Mesenchymal stem cell (in vitro differentiated cells and primary cell): ENCODE measurements at regions not wholly inside any gene's neighbourhood (a gene's known extent, or its start where the extent isn't known, plus 50 kb on each side); places are given as distances from the start of the nearest gene placed in this dataset.

Experiments used
- DNase-seq: peaks from one replicate; pipeline ENCODE4 v3.0.0-alpha.2; 2013
- H2AFZ ChIP-seq: one replicate; pipeline ENCODE4 v1.6.1; 2013; ENCODE audit warnings: low read depth, mild to moderate bottlenecking, control low read depth, inconsistent platforms, low read length, moderate library complexity
- H2AK5ac ChIP-seq: 2 replicates; pipeline ENCODE4 v1.6.1; 2013; ENCODE audit warnings: low read length, moderate library complexity, mild to moderate bottlenecking, inconsistent platforms; ENCODE audit not compliant: severe bottlenecking
- H2BK120ac ChIP-seq: one replicate; pipeline ENCODE4 v1.6.1; 2013; ENCODE audit warnings: low read depth, mild to moderate bottlenecking, inconsistent platforms, low read length, moderate library complexity
- H2BK12ac ChIP-seq, 2 experiments: one replicate each; pipeline ENCODE4 v1.6.1; 2013; ENCODE audit warnings: inconsistent platforms in 2 of 2, low read length in 2 of 2, mild to moderate bottlenecking in 2 of 2, moderate library complexity in 2 of 2, control low read depth in 1 of 2
- H2BK15ac ChIP-seq: one replicate; pipeline ENCODE4 v1.6.1; 2013; ENCODE audit warnings: mild to moderate bottlenecking, low read depth, inconsistent platforms; ENCODE audit not compliant: poor library complexity, severe bottlenecking
- H2BK5ac ChIP-seq: 2 replicates; pipeline ENCODE4 v1.6.1; 2013; ENCODE audit warnings: low read depth, mild to moderate bottlenecking, low read length, control low read depth, inconsistent platforms; ENCODE audit not compliant: poor library complexity, severe bottlenecking
- H3K14ac ChIP-seq, 2 experiments: one replicate each; pipeline ENCODE4 v1.6.1; 2013; ENCODE audit warnings: inconsistent platforms in 2 of 2, low read length in 2 of 2, control low read depth in 1 of 2, mild to moderate bottlenecking in 1 of 2, moderate library complexity in 1 of 2
- H3K18ac ChIP-seq, 2 experiments: one replicate each; pipeline ENCODE4 v1.6.1; 2013; ENCODE audit warnings: inconsistent platforms in 2 of 2, low read length in 2 of 2, control low read depth in 1 of 2, low read depth in 1 of 2, mild to moderate bottlenecking in 1 of 2
- H3K23ac ChIP-seq, 2 experiments: one replicate each; pipeline ENCODE4 v1.6.1; 2013; ENCODE audit warnings: inconsistent platforms in 2 of 2, low read length in 2 of 2, mild to moderate bottlenecking in 2 of 2, moderate library complexity in 2 of 2, control low read depth in 1 of 2
- H3K27ac ChIP-seq: 2 replicates; pipeline ENCODE4 v1.5.1; 2013; ENCODE audit warnings: mild to moderate bottlenecking, moderate library complexity, low read length, control low read depth, inconsistent platforms; ENCODE audit not compliant: poor library complexity, severe bottlenecking
- H3K27me3 ChIP-seq, 2 experiments: 2 replicates each; pipeline versions ENCODE4 v1.6.1 to v1.7.0; 2013; ENCODE audit warnings: low read length in 2 of 2, mild to moderate bottlenecking in 2 of 2, moderate library complexity in 2 of 2, control low read depth in 1 of 2, inconsistent platforms in 1 of 2; ENCODE audit not compliant: control insufficient read depth in 1 of 2, insufficient read depth in 1 of 2
- H3K36me3 ChIP-seq, 2 experiments: 2 replicates each; pipeline versions ENCODE4 v1.6.1 to v1.7.0; 2013; ENCODE audit warnings: low read length in 2 of 2, control low read depth in 1 of 2, inconsistent platforms in 1 of 2, low read depth in 1 of 2, mild to moderate bottlenecking in 1 of 2; ENCODE audit not compliant: insufficient read depth in 2 of 2, control insufficient read depth in 1 of 2
- H3K4ac ChIP-seq, 2 experiments: one replicate each; pipeline ENCODE4 v1.6.1; 2013; ENCODE audit warnings: inconsistent platforms in 2 of 2, low read length in 2 of 2, mild to moderate bottlenecking in 2 of 2, moderate library complexity in 2 of 2, control low read depth in 1 of 2, low read depth in 1 of 2
- H3K4me1 ChIP-seq: 2 replicates; pipeline ENCODE4 v1.6.1; 2013; ENCODE audit warnings: low read depth, low read length, control low read depth; ENCODE audit not compliant: control insufficient read depth, insufficient read depth
- H3K4me2 ChIP-seq: 2 replicates; pipeline ENCODE4 v1.6.1; 2013; ENCODE audit warnings: low read length, mild to moderate bottlenecking, inconsistent platforms; ENCODE audit not compliant: poor library complexity, severe bottlenecking
- H3K4me3 ChIP-seq, 2 experiments: 2 replicates each; pipeline versions ENCODE4 v1.5.1 to v1.7.0; 2013; ENCODE audit warnings: low read length in 2 of 2, mild to moderate bottlenecking in 2 of 2, control low read depth in 1 of 2, low read depth in 1 of 2; ENCODE audit not compliant: insufficient read depth in 1 of 2
- H3K79me1 ChIP-seq: replicated peaks from 2 replicates; pipeline ENCODE4 v1.6.1; 2013; ENCODE audit warnings: mild to moderate bottlenecking, control low read depth, low read length, inconsistent platforms; ENCODE audit not compliant: poor library complexity, severe bottlenecking
- H3K9ac ChIP-seq: 2 replicates; pipeline ENCODE4 v1.7.0; 2013; ENCODE audit warnings: mild to moderate bottlenecking, low read length, moderate library complexity
- H3K9me3 ChIP-seq: 2 replicates; pipeline ENCODE4 v1.7.0; 2013; ENCODE audit warnings: mild to moderate bottlenecking, low read length; ENCODE audit not compliant: control insufficient read depth
- H4K8ac ChIP-seq: one replicate; pipeline ENCODE4 v1.6.1; 2013; ENCODE audit warnings: inconsistent platforms, mild to moderate bottlenecking, low read length, moderate library complexity
- H4K91ac ChIP-seq: one replicate; pipeline ENCODE4 v1.6.1; 2013; ENCODE audit warnings: mild to moderate bottlenecking, low read length, inconsistent platforms
- WGBS: methylation state at CpG from one replicate; pipeline ENCODE4 v1.1.7; 2013; ENCODE audit warnings: mixed read lengths; 5-methylcytosine and 5-hydroxymethylcytosine counted together

DNA sequence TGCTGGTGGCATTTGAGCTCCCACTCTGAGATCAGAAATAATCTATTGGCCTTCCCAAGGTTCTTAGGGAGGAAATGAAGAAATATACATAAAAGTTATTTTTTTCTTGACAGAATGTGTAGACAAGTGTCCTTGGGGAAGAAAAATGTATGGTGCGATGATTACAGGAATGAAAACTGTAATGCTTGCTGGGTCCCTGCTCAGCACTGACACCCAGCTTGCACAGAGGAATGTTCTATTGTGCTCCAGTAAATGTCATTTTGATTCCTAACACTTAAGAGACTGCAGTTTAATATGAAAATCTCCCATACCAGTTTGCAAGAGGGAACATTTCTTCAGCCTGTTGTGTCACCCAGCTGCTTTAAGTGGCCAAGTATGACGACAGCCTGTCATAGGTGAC is 271.3 kb upstream of the TPM1 start:
- Histone ChIP-seq H2BK12ac (no peak overlapping the region), H3K27me3 (no peaks in the 10 kb centered on the region), H3K14ac (no peak overlapping the region), H3K4me1 (peaks cover 12% of the 10 kb centered on the region), H4K8ac (no peak overlapping the region), H3K4ac (no peak overlapping the region), H3K36me3 (peaks cover 10 to 89% of the 10 kb centered on the region in 2 experiments), H2BK15ac (no peak overlapping the region), H2BK120ac (no peak overlapping the region), H3K18ac (no peak overlapping the region), H2AK5ac (no peak overlapping the region), H3K23ac (no peak overlapping the region), H3K9ac (no peak overlapping the region), H3K9me3 (no peaks in the 10 kb centered on the region), H2BK5ac (no peak overlapping the region), H3K27ac (no peak overlapping the region), H3K4me3 (no peak overlapping the region), H4K91ac (no peak overlapping the region), H3K79me1 (no peaks in the 10 kb centered on the region), H3K4me2 (no peak overlapping the region), H2AFZ (no peak overlapping the region)
- WGBS: 94% methylated on average over 2 of the region's 2 CpGs
- DNase-seq: no peak

- Histone ChIP-seq H3K14ac (no peak overlapping the region), H3K4me3 (no peak overlapping the region), H3K27ac (no peak overlapping the region), H2AK5ac (no peak overlapping the region), H3K4me1 (peaks cover 12% of the 10 kb centered on the region), H2AFZ (no peak overlapping the region), H4K8ac (no peak overlapping the region), H2BK12ac (no peak overlapping the region), H3K36me3 (peaks cover 10 to 75% of the 10 kb centered on the region in 2 experiments), H4K91ac (no peak overlapping the region), H3K4ac (no peak overlapping the region), H3K27me3 (no peaks in the 10 kb centered on the region), H3K18ac (no peak overlapping the region), H2BK5ac (no peak overlapping the region), H2BK120ac (no peak overlapping the region), H2BK15ac (no peak overlapping the region), H3K23ac (no peak overlapping the region), H3K4me2 (no peak overlapping the region), H3K9me3 (no peaks in the 10 kb centered on the region), H3K9ac (no peak overlapping the region), H3K79me1 (no peaks in the 10 kb centered on the region)
- WGBS: 89% methylated on average over 10 of the region's 12 CpGs
- no peak for DNase-seq
Measured at GRCh38 chr15:62773369-62774165, 269.0 kb upstream of the TPM1 start.

GRCh38 chr15:62775932-62776331 is 266.6 kb upstream of the TPM1 start:
- no peaks in the 10 kb centered on the region for H3K9me3 ChIP-seq
- peaks cover under 1% of the 10 kb centered on the region for H3K4me1 ChIP-seq
- no peak overlapping the region for H3K4ac ChIP-seq
- no peak overlapping the region for H2BK15ac ChIP-seq
- H3K27me3 ChIP-seq: no peaks in the 10 kb centered on the region
- no peak overlapping the region for H3K9ac ChIP-seq
- WGBS: 65% methylated on average over 1 of the region's 1 CpG
- DNase-seq: no peak
- no peak overlapping the region for H3K4me2 ChIP-seq
- no peak overlapping the region for H2BK12ac ChIP-seq
- no peak overlapping the region for H3K18ac ChIP-seq
- no peak overlapping the region for H2AK5ac ChIP-seq
- no peak overlapping the region for H2AFZ ChIP-seq
- H3K14ac ChIP-seq: no peak overlapping the region
- no peak overlapping the region for H2BK120ac ChIP-seq
- H3K23ac ChIP-seq: no peak overlapping the region
- H2BK5ac ChIP-seq: no peak overlapping the region
- H3K27ac ChIP-seq: no peak overlapping the region
- no peak overlapping the region for H3K4me3 ChIP-seq
- H4K91ac ChIP-seq: no peak overlapping the region
- no peak overlapping the region for H4K8ac ChIP-seq
- H3K79me1 ChIP-seq: no peaks in the 10 kb centered on the region
- H3K36me3 ChIP-seq: peaks cover 13 to 69% of the 10 kb centered on the region in 2 experiments

DNA sequence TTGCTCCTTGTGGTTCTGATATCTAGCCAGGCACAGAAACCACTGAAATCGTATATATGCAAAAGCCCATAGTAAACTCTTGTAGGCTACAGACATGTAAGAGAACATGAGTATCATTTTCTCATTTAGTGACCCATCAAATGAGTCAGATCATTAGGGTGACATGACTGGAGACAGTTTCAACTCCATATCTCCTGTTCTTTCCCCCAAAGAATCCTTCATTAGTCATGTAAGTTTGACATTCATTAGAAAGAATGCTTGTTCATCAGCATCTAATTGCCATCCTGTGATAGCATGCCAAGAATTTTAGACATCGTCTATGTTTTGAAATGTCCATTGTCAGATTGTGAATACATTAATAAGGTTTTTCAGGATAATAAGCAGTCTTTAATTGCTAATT is 264.9 kb upstream of the TPM1 start:
- Histone ChIP-seq H4K91ac (no peak overlapping the region), H3K36me3 (peaks cover 16 to 60% of the 10 kb centered on the region in 2 experiments), H2BK15ac (no peak overlapping the region), H3K14ac (no peak overlapping the region), H2BK120ac (no peak overlapping the region), H3K4ac (no peak overlapping the region), H3K27me3 (no peaks in the 10 kb centered on the region), H3K4me3 (no peak overlapping the region), H3K4me1 (peaks cover 6% of the 10 kb centered on the region), H3K23ac (no peak overlapping the region), H3K18ac (no peak overlapping the region), H3K27ac (no peak overlapping the region), H3K79me1 (no peaks in the 10 kb centered on the region), H4K8ac (no peak overlapping the region), H2BK12ac (no peak overlapping the region), H2AK5ac (no peak overlapping the region), H3K4me2 (no peak overlapping the region), H2AFZ (no peak overlapping the region), H3K9ac (no peak overlapping the region), H3K9me3 (no peaks in the 10 kb centered on the region), H2BK5ac (no peak overlapping the region)
- no peak for DNase-seq
- 95% methylated on average over 2 of the region's 2 CpGs for WGBS
